T-cell (primary cell): ENCODE measurements at regions not wholly inside any gene's neighbourhood (a gene's known extent, or its start where the extent isn't known, plus 50 kb on each side); places are given as distances from the start of the nearest gene placed in this dataset.

Source experiments
- ATAC-seq, 4 experiments: fragments of 200-7000 bp in 3 of 4; fragments of 150-1000 bp in 1 of 4; cut with Tn5 transposase; replicated peaks in 1 of 4; 1 replicate in 3 of 4; 2 replicates in 1 of 4; pipeline ENCODE4 v1.10.0; 2021; ENCODE audit warnings: moderate library complexity in 3 of 4, mild to moderate bottlenecking in 2 of 4, moderate number of reproducible peaks in 1 of 4
- CTCF ChIA-PET, 2 donors: fragments of 300-600 bp; sonication (Branson Sonifier 250); formaldehyde crosslinking; loops; one replicate each; lab custom pipeline; 2022; ENCODE audit warnings: antibody characterized with exemption in 2 of 2; lab: Charles Lee
- POLR2A ChIA-PET, 2 donors: fragments of 300-600 bp; sonication (Branson Sonifier 250); formaldehyde crosslinking; loops; one replicate each; lab custom pipeline; 2022; ENCODE audit warnings: antibody characterized with exemption in 2 of 2; lab: Charles Lee
- DNase-seq, 35 experiments: peaks; one replicate each; pipeline versions ENCODE4 v3.0.0 to v3.0.0-alpha.2; 2013 to 2023
- H3K27ac ChIP-seq: one replicate; pipeline ENCODE4 v1.5.1; 2013; ENCODE audit warnings: low read length
- H3K27me3 ChIP-seq, 2 experiments: replicated peaks in 1 of 2; 1 replicate in 1 of 2; 2 replicates in 1 of 2; pipeline versions ENCODE4 v1.6.1 to v1.7.0; 2013; ENCODE audit warnings: low read length in 1 of 2, mixed read lengths in 1 of 2; ENCODE audit not compliant: control insufficient read depth in 2 of 2, insufficient read depth in 2 of 2; ENCODE audit errors: extremely low read depth in 1 of 2
- H3K36me3 ChIP-seq, 2 donors: 1 replicate in 1 of 2; 2 replicates in 1 of 2; pipeline versions ENCODE4 v1.6.1 to v1.7.0; 2013; ENCODE audit warnings: low read length in 1 of 2; ENCODE audit not compliant: control insufficient read depth in 2 of 2, insufficient read depth in 1 of 2; ENCODE audit errors: extremely low read depth in 1 of 2
- H3K4me1 ChIP-seq, 2 experiments: 1 replicate in 1 of 2; 2 replicates in 1 of 2; pipeline versions ENCODE4 v1.6.1 to v1.7.0; 2013; ENCODE audit warnings: low read length in 2 of 2, mixed read lengths in 1 of 2; ENCODE audit not compliant: insufficient read depth in 2 of 2, control insufficient read depth in 1 of 2; ENCODE audit errors: extremely low read depth in 1 of 2
- H3K4me3 ChIP-seq, 2 donors: 1 replicate in 1 of 2; 2 replicates in 1 of 2; pipeline versions ENCODE4 v1.5.1 to v1.7.0; 2013; ENCODE audit warnings: mild to moderate bottlenecking in 2 of 2, low read length in 1 of 2, moderate library complexity in 1 of 2; ENCODE audit not compliant: control insufficient read depth in 1 of 2; ENCODE audit errors: extremely low read depth in 1 of 2
- H3K9me3 ChIP-seq: 2 replicates; pipeline ENCODE4 v1.7.0; 2013
- H3K27ac Mint-ChIP-seq, 2 donors: one replicate each; pipeline ENCODE4 v1.8.0; 2020 to 2021; ENCODE audit warnings: mild to moderate bottlenecking in 2 of 2, mixed read lengths in 2 of 2
- H3K27me3 Mint-ChIP-seq, 2 donors: one replicate each; pipeline ENCODE4 v1.8.0; 2021 to 2022; ENCODE audit warnings: mixed read lengths in 2 of 2
- H3K36me3 Mint-ChIP-seq: one replicate; pipeline ENCODE4 v1.8.0; 2021; ENCODE audit warnings: mixed read lengths
- H3K4me1 Mint-ChIP-seq, 3 donors: one replicate each; pipeline ENCODE4 v1.8.0; 2020 to 2022; ENCODE audit warnings: mixed read lengths in 3 of 3, mild to moderate bottlenecking in 1 of 3
- H3K4me3 Mint-ChIP-seq, 3 donors: one replicate each; pipeline ENCODE4 v1.8.0; 2020 to 2022; ENCODE audit warnings: mild to moderate bottlenecking in 3 of 3, mixed read lengths in 3 of 3, moderate library complexity in 3 of 3
- H3K9me3 Mint-ChIP-seq, 3 donors: one replicate each; pipeline ENCODE4 v1.8.0; 2020 to 2022; ENCODE audit warnings: mixed read lengths in 3 of 3
- WGBS: methylation state at CpG from one replicate; pipeline ENCODE4 v1.1.5; 2013; ENCODE audit warnings: missing lambda C conversion rate; ENCODE audit not compliant: insufficient coverage; 5-methylcytosine and 5-hydroxymethylcytosine counted together

GRCh38 chr6:87995461-87995860 is 52.2 kb upstream of the SPACA1 start:
- Mint-ChIP-seq H3K27ac (no peak overlapping the region), H3K27me3 (peaks cover 5 to 20% of the 10 kb centered on the region in 2 donors), H3K4me1 (no peaks in the 10 kb centered on the region), H3K9me3 (no peaks in the 10 kb centered on the region), H3K36me3 (no peaks in the 10 kb centered on the region), H3K4me3 (no peak overlapping the region)
- H3K9me3 ChIP-seq = no peaks in the 10 kb centered on the region
- no peak overlapping the region for H3K27ac ChIP-seq
- H3K4me1 ChIP-seq = no peaks in the 10 kb centered on the region
- ChIA-PET CTCF (no interaction called here), POLR2A (no interaction called here)
- DNase-seq (no peak), ATAC-seq (no peak)
- H3K36me3 ChIP-seq = no peaks in the 10 kb centered on the region
- peaks cover 0 to 5% of the 10 kb centered on the region in 2 experiments for H3K27me3 ChIP-seq
- WGBS = 52% methylated on average over 3 of the region's 7 CpGs
- no peak overlapping the region for H3K4me3 ChIP-seq

- H3K4me1 Mint-ChIP-seq = no peaks in the 10 kb centered on the region
- H3K9me3 ChIP-seq = no peaks in the 10 kb centered on the region
- peaks cover 0 to 5% of the 10 kb centered on the region in 2 experiments for H3K27me3 ChIP-seq
- H3K4me1 ChIP-seq = no peaks in the 10 kb centered on the region
- no peaks in the 10 kb centered on the region for H3K36me3 ChIP-seq
- no peak overlapping the region for H3K4me3 Mint-ChIP-seq
- WGBS = 100% methylated on average over 4 of the region's 5 CpGs
- CTCF ChIA-PET = interaction anchor here in 1 of 2 donors (0.6 kb wide), 2 partner anchors 60 to 141 kb away, joined by 3 to 6 read pairs; no protein-coding TSS in a partner anchor
- no peak for DNase-seq
- peaks cover 3 to 9% of the 10 kb centered on the region in 2 donors for H3K27me3 Mint-ChIP-seq
- no peaks in the 10 kb centered on the region for H3K9me3 Mint-ChIP-seq
- no peak overlapping the region for H3K27ac Mint-ChIP-seq
- H3K27ac ChIP-seq = no peak overlapping the region
- no peaks in the 10 kb centered on the region for H3K36me3 Mint-ChIP-seq
- ATAC-seq = no peak
- H3K4me3 ChIP-seq = no peak overlapping the region
- POLR2A ChIA-PET = no interaction called here
Measured at GRCh38 chr6:87993356-87993755, 54.3 kb upstream of the SPACA1 start.

GRCh38 chr6:87990871-87991270 is 56.8 kb upstream of the SPACA1 start:
- WGBS = no CpG with 5 or more reads among the region's 3 CpGs
- no peak for DNase-seq
- POLR2A ChIA-PET = no interaction called here

GRCh38 chr6:87982134-87982533 is 65.5 kb upstream of the SPACA1 start:
- Mint-ChIP-seq H3K27me3 (peaks cover 24 to 25% of the 10 kb centered on the region in 2 donors), H3K4me3 (no peak overlapping the region), H3K9me3 (no peaks in the 10 kb centered on the region), H3K4me1 (no peaks in the 10 kb centered on the region), H3K36me3 (no peaks in the 10 kb centered on the region), H3K27ac (no peak overlapping the region)
- ChIA-PET POLR2A (no interaction called here), CTCF (no interaction called here)
- Histone ChIP-seq H3K27ac (no peak overlapping the region), H3K4me1 (no peaks in the 10 kb centered on the region), H3K36me3 (no peaks in the 10 kb centered on the region), H3K9me3 (no peaks in the 10 kb centered on the region), H3K4me3 (no peak overlapping the region), H3K27me3 (peaks cover 0 to 4% of the 10 kb centered on the region in 2 experiments)
- no peak for DNase-seq
- no peak for ATAC-seq

More at GRCh38 chr6:87990871-87991270, 56.8 kb upstream of the SPACA1 start:
- ATAC-seq = no peak
- Mint-ChIP-seq H3K4me3 (no peak overlapping the region), H3K27ac (no peak overlapping the region), H3K4me1 (no peaks in the 10 kb centered on the region), H3K27me3 (peaks cover 0 to 9% of the 10 kb centered on the region in 2 donors), H3K9me3 (no peaks in the 10 kb centered on the region), H3K36me3 (no peaks in the 10 kb centered on the region)
- CTCF ChIA-PET = no interaction called here
- no peaks in the 10 kb centered on the region for H3K9me3 ChIP-seq
- H3K27me3 ChIP-seq = no peaks in the 10 kb centered on the region
- no peak overlapping the region for H3K4me3 ChIP-seq
- H3K36me3 ChIP-seq = no peaks in the 10 kb centered on the region
- no peak overlapping the region for H3K27ac ChIP-seq
- no peaks in the 10 kb centered on the region for H3K4me1 ChIP-seq

GRCh38 chr6:87979737-87980136 is 67.9 kb upstream of the SPACA1 start:
- ATAC-seq = no peak
- no peak overlapping the region for H3K4me3 Mint-ChIP-seq
- CTCF ChIA-PET = no interaction called here

GRCh38 chr6:87976616-87977015 is 71.0 kb upstream of the SPACA1 start:
- no peak for ATAC-seq
- Histone ChIP-seq H3K27ac (no peak overlapping the region), H3K4me1 (no peaks in the 10 kb centered on the region), H3K27me3 (peaks cover 0 to 2% of the 10 kb centered on the region in 2 experiments), H3K9me3 (no peaks in the 10 kb centered on the region), H3K4me3 (no peak overlapping the region), H3K36me3 (no peaks in the 10 kb centered on the region)
- Mint-ChIP-seq H3K36me3 (no peaks in the 10 kb centered on the region), H3K27ac (no peak overlapping the region), H3K9me3 (peaks cover 0 to 7% (median 0%) of the 10 kb centered on the region in 3 donors), H3K4me3 (no peak overlapping the region), H3K27me3 (peaks cover 25 to 43% of the 10 kb centered on the region in 2 donors), H3K4me1 (no peaks in the 10 kb centered on the region)
- CTCF ChIA-PET = no interaction called here
- DNase-seq = no peak
- POLR2A ChIA-PET = no interaction called here
- WGBS = no CpG with 5 or more reads among the region's 3 CpGs

More at GRCh38 chr6:87979737-87980136, 67.9 kb upstream of the SPACA1 start:
- H3K27me3 ChIP-seq = peaks cover 0 to 4% of the 10 kb centered on the region in 2 experiments
- DNase-seq = no peak
- no peak overlapping the region for H3K27ac ChIP-seq
- H3K27me3 Mint-ChIP-seq = peaks cover 31 to 40% of the 10 kb centered on the region in 2 donors
- H3K4me1 Mint-ChIP-seq = no peaks in the 10 kb centered on the region
- WGBS = no CpG with 5 or more reads among the region's 4 CpGs
- H3K36me3 Mint-ChIP-seq = no peaks in the 10 kb centered on the region
- H3K4me3 ChIP-seq = no peak overlapping the region
- no peaks in the 10 kb centered on the region for H3K9me3 ChIP-seq
- no peaks in the 10 kb centered on the region for H3K4me1 ChIP-seq
- H3K9me3 Mint-ChIP-seq = no peaks in the 10 kb centered on the region
- no peak overlapping the region for H3K27ac Mint-ChIP-seq
- H3K36me3 ChIP-seq = no peaks in the 10 kb centered on the region
- POLR2A ChIA-PET = no interaction called here

- H3K4me1 ChIP-seq = no peaks in the 10 kb centered on the region
- H3K9me3 Mint-ChIP-seq = peaks cover 0 to 7% (median 0%) of the 10 kb centered on the region in 3 donors
- H3K27me3 Mint-ChIP-seq = peaks cover 22 to 39% of the 10 kb centered on the region in 2 donors
- H3K4me3 ChIP-seq = no peak overlapping the region
- CTCF ChIA-PET = interaction anchor here in 1 of 2 donors (0.7 kb wide), 1 partner anchor 145 kb away, joined by 4 read pairs; no protein-coding TSS in a partner anchor
- H3K27ac Mint-ChIP-seq = no peak overlapping the region
- ATAC-seq (no peak), DNase-seq (no peak)
- no CpG with 5 or more reads among the region's 2 CpGs for WGBS
- H3K9me3 ChIP-seq = no peaks in the 10 kb centered on the region
- POLR2A ChIA-PET = no interaction called here
- no peaks in the 10 kb centered on the region for H3K36me3 Mint-ChIP-seq
- H3K4me3 Mint-ChIP-seq = no peak overlapping the region
- no peaks in the 10 kb centered on the region for H3K4me1 Mint-ChIP-seq
- H3K27ac ChIP-seq = no peak overlapping the region
- H3K27me3 ChIP-seq = peaks cover 0 to 3% of the 10 kb centered on the region in 2 experiments
- H3K36me3 ChIP-seq = no peaks in the 10 kb centered on the region
Measured at GRCh38 chr6:87975561-87975960, 72.1 kb upstream of the SPACA1 start.
